Activated CD4-positive, alpha-beta T cell treated with anti-CD3 and anti-CD28 coated beads for 36 hours (primary cell): ENCODE measurements at regions not wholly inside any gene's neighbourhood (a gene's known extent, or its start where the extent isn't known, plus 50 kb on each side); places are given as distances from the start of the nearest gene placed in this dataset.

ENCODE experiments used
- ATAC-seq: fragments of 200-7000 bp; cut with Tn5 transposase; one replicate; pipeline ENCODE4 v1.10.0; 2021; ENCODE audit warnings: mild to moderate bottlenecking, moderate library complexity
- CTCF ChIA-PET: fragments of 350-600 bp; sonication (Branson Sonifier 250); formaldehyde crosslinking; loops from one replicate; lab custom pipeline; 2021; ENCODE audit warnings: antibody characterized with exemption; lab: Charles Lee
- POLR2A ChIA-PET: fragments of 350-600 bp; sonication (Branson Sonifier 250); formaldehyde crosslinking; loops from one replicate; lab custom pipeline; 2021; ENCODE audit warnings: antibody characterized with exemption, inconsistent platforms; lab: Charles Lee
- DNase-seq: peaks from one replicate; pipeline ENCODE4 v3.0.0-alpha.2; 2020
- H3K27ac Mint-ChIP-seq: one replicate; pipeline ENCODE4 v1.8.0; 2021; ENCODE audit warnings: mixed read lengths
- H3K27me3 Mint-ChIP-seq: one replicate; pipeline ENCODE4 v1.8.0; 2021; ENCODE audit warnings: mixed read lengths
- H3K36me3 Mint-ChIP-seq: one replicate; pipeline ENCODE4 v1.8.0; 2021; ENCODE audit warnings: low read depth, mixed read lengths
- H3K4me1 Mint-ChIP-seq: one replicate; pipeline ENCODE4 v1.8.0; 2021; ENCODE audit warnings: mixed read lengths
- H3K4me3 Mint-ChIP-seq: one replicate; pipeline ENCODE4 v1.8.0; 2021; ENCODE audit warnings: mild to moderate bottlenecking, moderate library complexity, mixed read lengths
- H3K9me3 Mint-ChIP-seq: one replicate; pipeline ENCODE4 v1.8.0; 2021; ENCODE audit warnings: low read depth, mixed read lengths
- intact Hi-C, 2 experiments: fragments of 100-400 bp; cut with DNase I in 1 of 2; cut with micrococcal nuclease in 1 of 2; formaldehyde crosslinking; loops; one replicate each; pipeline versions ENCODE4 v1.14.2 to v1.15.1; 2022 to 2024; cut with DNase I, micrococcal nuclease

DNA sequence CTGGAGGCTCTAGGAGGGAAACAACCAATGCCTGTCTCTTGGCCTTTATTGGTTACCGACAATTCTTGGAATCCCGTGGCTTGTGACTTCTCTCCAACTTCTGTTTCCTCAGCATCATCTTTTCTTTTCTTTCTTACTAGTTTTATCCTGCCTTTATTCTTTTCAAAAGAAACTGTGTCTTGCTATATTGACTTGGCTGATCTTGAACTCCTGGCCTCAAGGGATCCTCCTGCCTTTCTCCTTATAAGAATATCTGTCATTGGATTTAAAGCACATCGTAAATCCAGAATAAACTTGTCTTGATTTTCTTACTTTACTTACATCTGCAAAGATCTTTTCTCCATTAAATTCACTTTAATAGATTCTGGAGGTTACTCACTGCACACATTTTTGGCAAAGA, 49.9 kb upstream of the UGT2B10 start:
- Mint-ChIP-seq H3K9me3 (peaks cover 2% of the 10 kb centered on the region), H3K4me3 (no peak overlapping the region), H3K36me3 (no peaks in the 10 kb centered on the region), H3K27me3 (no peaks in the 10 kb centered on the region), H3K4me1 (no peaks in the 10 kb centered on the region), H3K27ac (no peak overlapping the region)
- ChIA-PET CTCF (no interaction called here), POLR2A (no interaction called here)
- DNase-seq (no peak), ATAC-seq (no peak)
- intact Hi-C loops = no loop called here
